Suprapubic skin (tissue), 4 donors: ENCODE measurements at regions not wholly inside any gene's neighbourhood (a gene's known extent, or its start where the extent isn't known, plus 50 kb on each side); places are given as distances from the start of the nearest gene placed in this dataset.

Source experiments
- DNase-seq, 2 donors: peaks; one replicate each; pipeline ENCODE4 v3.0.0-alpha.2; 2019; ENCODE audit warnings: low spot score in 2 of 2
- H3K27ac ChIP-seq: fragments of 200-600 bp; sonication (generic); one replicate; pipeline ENCODE4 v1.5.1; 2019
- H3K27me3 ChIP-seq: fragments of 200-600 bp; sonication (generic); one replicate; pipeline ENCODE4 v1.5.1; 2019
- H3K36me3 ChIP-seq: fragments of 200-600 bp; sonication (generic); one replicate; pipeline ENCODE4 v1.5.1; 2019
- H3K4me1 ChIP-seq: fragments of 200-600 bp; sonication (generic); one replicate; pipeline ENCODE4 v1.5.1; 2019
- H3K4me3 ChIP-seq: fragments of 200-600 bp; sonication (generic); one replicate; pipeline ENCODE4 v1.5.1; 2019; ENCODE audit warnings: mild to moderate bottlenecking
- H3K9me3 ChIP-seq: fragments of 200-600 bp; sonication (generic); one replicate; pipeline ENCODE4 v1.5.1; 2019
- CTCF ChIP-seq, 2 donors: fragments of 200-600 bp in 1 of 2; fragments of 450-650 bp in 1 of 2; sonication (generic) in 1 of 2; IDR thresholded peaks; one replicate each; pipeline ENCODE4 v1.5.1; 2016 to 2019; ENCODE audit warnings: antibody characterized with exemption in 2 of 2, mild to moderate bottlenecking in 1 of 2, moderate library complexity in 1 of 2
- EP300 ChIP-seq: sonication (generic); formaldehyde crosslinking; IDR thresholded peaks from one replicate; pipeline ENCODE4 v1.6.1; 2017; ENCODE audit warnings: antibody characterized with exemption
- POLR2A ChIP-seq, 2 donors: fragments of 450-650 bp; IDR thresholded peaks; one replicate each; pipeline ENCODE4 v1.6.1; 2017; ENCODE audit warnings: antibody characterized with exemption in 2 of 2, mild to moderate bottlenecking in 2 of 2, moderate library complexity in 2 of 2
- POLR2AphosphoS5 ChIP-seq, 3 donors: sonication (generic); formaldehyde crosslinking; IDR thresholded peaks; one replicate each; pipeline ENCODE4 v1.6.1; 2017; ENCODE audit warnings: antibody characterized with exemption in 3 of 3
- WGBS: methylation state at CpG from one replicate; pipeline ENCODE4 v1.1.5; 2018; 5-methylcytosine and 5-hydroxymethylcytosine counted together

- TF ChIP-seq CTCF (IDR thresholded peaks at IDR 0.05) = no peak
- no peak for TF ChIP-seq POLR2AphosphoS5 (IDR thresholded peaks at IDR 0.05)
- no peak for TF ChIP-seq POLR2A (IDR thresholded peaks at IDR 0.05)
- no peak for TF ChIP-seq EP300
- H3K36me3 ChIP-seq = no peaks in the 10 kb centered on the region
- no peak for DNase-seq
- H3K9me3 ChIP-seq = no peaks in the 10 kb centered on the region
- H3K4me1 ChIP-seq = no peaks in the 10 kb centered on the region
- no peak overlapping the region for H3K4me3 ChIP-seq
- no peak overlapping the region for H3K27ac ChIP-seq
- no peaks in the 10 kb centered on the region for H3K27me3 ChIP-seq
- 91% methylated on average over 3 of the region's 3 CpGs for WGBS
Measured at GRCh38 chr11:134925432-134925831, 513.4 kb upstream of the B3GAT1 start.

- Histone ChIP-seq H3K4me1 (no peaks in the 10 kb centered on the region), H3K27me3 (no peaks in the 10 kb centered on the region), H3K27ac (no peak overlapping the region), H3K9me3 (no peaks in the 10 kb centered on the region), H3K36me3 (no peaks in the 10 kb centered on the region), H3K4me3 (no peak overlapping the region)
- no peak for DNase-seq
- WGBS = 89% methylated on average over 7 of the region's 7 CpGs
- no peak for TF ChIP-seq CTCF (IDR thresholded peaks at IDR 0.05)
- TF ChIP-seq EP300 = no peak
- TF ChIP-seq POLR2AphosphoS5 (IDR thresholded peaks at IDR 0.05) = no peak
Measured at GRCh38 chr11:134923441-134923840, 511.4 kb upstream of the B3GAT1 start.

- TF ChIP-seq POLR2AphosphoS5 (IDR thresholded peaks at IDR 0.05) (no peak), CTCF (IDR thresholded peaks at IDR 0.05) (no peak), POLR2A (IDR thresholded peaks at IDR 0.05) (no peak), EP300 (no peak)
- Histone ChIP-seq H3K9me3 (no peaks in the 10 kb centered on the region), H3K4me3 (no peak overlapping the region), H3K36me3 (no peaks in the 10 kb centered on the region), H3K4me1 (no peaks in the 10 kb centered on the region), H3K27ac (peak overlapping the region; percentile 39), H3K27me3 (no peaks in the 10 kb centered on the region)
- WGBS = 49% methylated on average over 3 of the region's 3 CpGs
- DNase-seq = no peak
Measured at GRCh38 chr11:134921938-134922337, 509.9 kb upstream of the B3GAT1 start.

GRCh38 chr11:134920851-134921608 is 509.0 kb upstream of the B3GAT1 start:
- Histone ChIP-seq H3K4me3 (no peak overlapping the region), H3K36me3 (no peaks in the 10 kb centered on the region), H3K27me3 (no peaks in the 10 kb centered on the region), H3K4me1 (no peaks in the 10 kb centered on the region), H3K27ac (peak overlapping the region; percentile 39), H3K9me3 (no peaks in the 10 kb centered on the region)
- 78% methylated on average over 8 of the region's 8 CpGs for WGBS
- TF ChIP-seq CTCF (IDR thresholded peaks at IDR 0.05) (no peak), POLR2AphosphoS5 (IDR thresholded peaks at IDR 0.05) (no peak), POLR2A (IDR thresholded peaks at IDR 0.05) (no peak), EP300 (no peak)
- DNase-seq = no peak

GRCh38 chr11:134916421-134917213 is 504.6 kb upstream of the B3GAT1 start:
- Histone ChIP-seq H3K36me3 (no peaks in the 10 kb centered on the region), H3K4me3 (no peak overlapping the region), H3K9me3 (no peaks in the 10 kb centered on the region), H3K27ac (peak overlapping the region; percentile 13), H3K4me1 (no peaks in the 10 kb centered on the region), H3K27me3 (peaks cover 2% of the 10 kb centered on the region)
- TF ChIP-seq POLR2AphosphoS5 (IDR thresholded peaks at IDR 0.05) = no peak
- TF ChIP-seq EP300 = no peak
- no peak for TF ChIP-seq CTCF (IDR thresholded peaks at IDR 0.05)
- no peak for TF ChIP-seq POLR2A (IDR thresholded peaks at IDR 0.05)
- WGBS = 71% methylated on average over 8 of the region's 9 CpGs
- DNase-seq = no peak
